GM06990 (cell line): ENCODE measurements at regions not wholly inside any gene's neighbourhood (a gene's known extent, or its start where the extent isn't known, plus 50 kb on each side); places are given as distances from the start of the nearest gene placed in this dataset.
"Not testable (repeated sequence)": the region's sequence is repeated elsewhere in the genome, so short reads cannot be mapped to it uniquely, and the experiment has no call there.

Experiments
- DNase-seq: peaks from one replicate; pipeline ENCODE4 v3.0.0-alpha.2; 2011; ENCODE audit not compliant: insufficient read length; ENCODE audit errors: extremely low read depth
- H3K27me3 ChIP-seq: replicated peaks from 2 replicates; pipeline ENCODE4 v1.6.0; 2011; ENCODE audit warnings: low read length; ENCODE audit not compliant: control insufficient read depth, insufficient read depth
- H3K36me3 ChIP-seq: 2 replicates; pipeline ENCODE4 v1.5.1; 2011; ENCODE audit warnings: low read length; ENCODE audit not compliant: control insufficient read depth, insufficient read depth
- H3K4me3 ChIP-seq: replicated peaks from 2 replicates; pipeline ENCODE4 v1.5.1; 2011; ENCODE audit warnings: low read depth, mild to moderate bottlenecking, control low read depth, low read length
- CTCF ChIP-seq: IDR thresholded peaks from 2 replicates; pipeline ENCODE4 v1.5.1; 2011; ENCODE audit warnings: low read length, control low read depth, mild to moderate bottlenecking, inconsistent platforms; ENCODE audit not compliant: insufficient read depth, poor library complexity, severe bottlenecking

DNA sequence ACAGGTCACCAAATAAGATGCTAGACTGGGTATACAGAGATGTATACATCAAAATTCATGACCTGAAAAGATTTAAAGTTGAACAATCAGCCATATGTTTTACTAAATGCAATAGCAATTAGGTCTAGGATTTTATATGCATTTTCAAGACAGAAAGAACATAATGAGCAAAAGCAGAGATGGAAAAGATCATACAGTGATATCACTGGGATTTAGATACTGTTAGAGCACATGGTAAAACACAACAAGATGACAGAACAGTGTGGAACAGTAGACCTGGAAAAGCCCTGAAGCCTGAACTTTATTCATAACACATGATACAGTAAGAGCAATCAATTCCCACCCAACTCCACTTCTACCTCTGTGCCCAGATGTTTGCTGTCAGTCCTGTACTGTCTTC, 585.9 kb downstream of the PRR16 start:
- Histone ChIP-seq H3K36me3 (no peaks in the 10 kb centered on the region), H3K27me3 (no peaks in the 10 kb centered on the region), H3K4me3 (no peak overlapping the region)
- TF ChIP-seq CTCF, result no peak
- no peak for DNase-seq

- Histone ChIP-seq H3K27me3 (no peaks in the 10 kb centered on the region), H3K4me3 (no peak overlapping the region), H3K36me3 (no peaks in the 10 kb centered on the region)
- TF ChIP-seq CTCF, result no peak
- DNase-seq, result no peak
These were observed 589.2 kb downstream of the PRR16 start for GRCh38 chr5:121053055-121053985.

DNA sequence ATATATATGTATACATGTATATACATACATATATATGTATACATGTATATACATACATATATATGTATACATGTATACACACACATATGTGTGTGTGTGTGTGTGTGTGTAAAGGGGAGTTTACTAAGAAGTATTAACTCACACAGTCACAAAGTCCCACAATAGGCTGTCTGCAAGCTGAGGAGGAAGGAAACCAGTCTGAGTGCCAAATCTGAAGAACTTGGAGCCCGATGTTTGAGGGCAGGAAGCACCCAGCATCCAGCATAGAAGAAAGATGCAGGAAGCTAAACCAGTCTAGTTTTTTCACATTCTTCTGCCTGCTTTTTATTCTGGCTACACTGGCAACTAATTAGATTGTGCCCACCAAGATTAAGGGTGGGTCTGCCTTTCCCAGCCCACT, 591.5 kb downstream of the PRR16 start:
- Histone ChIP-seq H3K27me3 (no peaks in the 10 kb centered on the region), H3K4me3 (no peak overlapping the region), H3K36me3 (no peaks in the 10 kb centered on the region)
- no peak for DNase-seq
- no peak for TF ChIP-seq CTCF

GRCh38 chr5:121064241-121064640, 600.1 kb downstream of the PRR16 start:
- not testable (repeated sequence) for H3K36me3 ChIP-seq, DNase-seq, H3K4me3 ChIP-seq, H3K27me3 ChIP-seq

- no peaks in the 10 kb centered on the region for H3K36me3 ChIP-seq
- no peaks in the 10 kb centered on the region for H3K27me3 ChIP-seq
- DNase-seq, result no peak
- no peak for TF ChIP-seq CTCF
- no peak overlapping the region for H3K4me3 ChIP-seq
These were observed 622.6 kb downstream of the PRR16 start for GRCh38 chr5:121086671-121087070.

DNA sequence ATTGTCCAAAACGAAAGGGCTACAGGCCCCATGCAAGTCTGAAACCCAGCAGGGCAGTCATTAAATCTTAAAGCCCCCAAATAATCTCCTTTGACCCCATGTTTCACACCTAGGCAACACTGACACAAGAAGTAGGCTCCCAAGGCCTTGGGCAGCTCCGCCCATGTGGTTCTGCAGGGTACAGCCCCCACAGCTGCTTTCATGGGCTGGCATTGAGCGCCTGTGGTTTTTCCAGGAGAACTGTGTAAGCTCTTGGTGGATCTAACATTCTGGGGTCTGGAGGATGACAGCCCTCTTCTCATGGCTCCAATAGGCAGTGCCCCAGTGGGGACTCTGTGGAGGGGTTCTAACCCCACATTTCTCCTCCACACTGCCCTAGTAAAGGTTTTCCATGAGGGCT, 623.5 kb downstream of the PRR16 start:
- no peak overlapping the region for H3K4me3 ChIP-seq
- TF ChIP-seq CTCF, result no peak
- H3K27me3 ChIP-seq, result no peaks in the 10 kb centered on the region
- H3K36me3 ChIP-seq, result no peaks in the 10 kb centered on the region
- DNase-seq, result no peak
